ENCODE measurements at regions not wholly inside any gene's neighbourhood (a gene's known extent, or its start where the extent isn't known, plus 50 kb on each side); places are given as distances from the start of the nearest gene placed in this dataset.

DNA sequence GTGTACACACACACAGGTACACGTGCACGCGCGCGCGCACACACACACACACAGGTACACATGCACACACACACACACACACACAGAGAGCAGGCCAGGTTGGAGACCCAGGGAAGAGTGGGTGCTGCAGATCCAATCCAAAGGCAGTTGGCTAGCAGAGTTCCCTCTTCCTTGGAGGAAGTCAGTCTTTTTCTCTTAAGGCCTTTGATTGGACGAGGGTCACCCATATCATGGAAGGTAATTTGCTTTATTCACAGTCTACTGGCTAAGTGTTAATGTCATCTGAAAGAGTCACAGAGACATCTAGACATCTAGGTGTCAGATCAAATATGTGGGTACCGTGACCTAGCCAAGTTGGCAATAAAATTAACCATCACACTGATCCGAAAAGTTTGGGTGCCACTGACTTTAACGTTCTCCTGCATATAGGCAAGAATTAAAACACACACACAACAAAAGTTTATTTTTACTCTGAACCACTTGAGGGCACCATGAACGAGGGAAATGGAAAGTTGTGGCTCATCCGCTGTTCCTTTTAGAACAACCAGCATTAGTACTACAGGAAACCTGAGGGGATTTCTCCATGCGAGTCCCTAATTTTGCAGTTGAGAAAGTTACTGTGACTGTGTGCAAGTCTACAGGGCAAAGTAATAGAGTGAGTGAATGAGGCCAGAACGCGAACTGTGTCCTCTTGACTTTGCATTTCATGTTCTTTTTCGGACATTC lies 66.0 kb upstream of the STOX2 start (continued):
- TF ChIP-seq, protein P1, sequence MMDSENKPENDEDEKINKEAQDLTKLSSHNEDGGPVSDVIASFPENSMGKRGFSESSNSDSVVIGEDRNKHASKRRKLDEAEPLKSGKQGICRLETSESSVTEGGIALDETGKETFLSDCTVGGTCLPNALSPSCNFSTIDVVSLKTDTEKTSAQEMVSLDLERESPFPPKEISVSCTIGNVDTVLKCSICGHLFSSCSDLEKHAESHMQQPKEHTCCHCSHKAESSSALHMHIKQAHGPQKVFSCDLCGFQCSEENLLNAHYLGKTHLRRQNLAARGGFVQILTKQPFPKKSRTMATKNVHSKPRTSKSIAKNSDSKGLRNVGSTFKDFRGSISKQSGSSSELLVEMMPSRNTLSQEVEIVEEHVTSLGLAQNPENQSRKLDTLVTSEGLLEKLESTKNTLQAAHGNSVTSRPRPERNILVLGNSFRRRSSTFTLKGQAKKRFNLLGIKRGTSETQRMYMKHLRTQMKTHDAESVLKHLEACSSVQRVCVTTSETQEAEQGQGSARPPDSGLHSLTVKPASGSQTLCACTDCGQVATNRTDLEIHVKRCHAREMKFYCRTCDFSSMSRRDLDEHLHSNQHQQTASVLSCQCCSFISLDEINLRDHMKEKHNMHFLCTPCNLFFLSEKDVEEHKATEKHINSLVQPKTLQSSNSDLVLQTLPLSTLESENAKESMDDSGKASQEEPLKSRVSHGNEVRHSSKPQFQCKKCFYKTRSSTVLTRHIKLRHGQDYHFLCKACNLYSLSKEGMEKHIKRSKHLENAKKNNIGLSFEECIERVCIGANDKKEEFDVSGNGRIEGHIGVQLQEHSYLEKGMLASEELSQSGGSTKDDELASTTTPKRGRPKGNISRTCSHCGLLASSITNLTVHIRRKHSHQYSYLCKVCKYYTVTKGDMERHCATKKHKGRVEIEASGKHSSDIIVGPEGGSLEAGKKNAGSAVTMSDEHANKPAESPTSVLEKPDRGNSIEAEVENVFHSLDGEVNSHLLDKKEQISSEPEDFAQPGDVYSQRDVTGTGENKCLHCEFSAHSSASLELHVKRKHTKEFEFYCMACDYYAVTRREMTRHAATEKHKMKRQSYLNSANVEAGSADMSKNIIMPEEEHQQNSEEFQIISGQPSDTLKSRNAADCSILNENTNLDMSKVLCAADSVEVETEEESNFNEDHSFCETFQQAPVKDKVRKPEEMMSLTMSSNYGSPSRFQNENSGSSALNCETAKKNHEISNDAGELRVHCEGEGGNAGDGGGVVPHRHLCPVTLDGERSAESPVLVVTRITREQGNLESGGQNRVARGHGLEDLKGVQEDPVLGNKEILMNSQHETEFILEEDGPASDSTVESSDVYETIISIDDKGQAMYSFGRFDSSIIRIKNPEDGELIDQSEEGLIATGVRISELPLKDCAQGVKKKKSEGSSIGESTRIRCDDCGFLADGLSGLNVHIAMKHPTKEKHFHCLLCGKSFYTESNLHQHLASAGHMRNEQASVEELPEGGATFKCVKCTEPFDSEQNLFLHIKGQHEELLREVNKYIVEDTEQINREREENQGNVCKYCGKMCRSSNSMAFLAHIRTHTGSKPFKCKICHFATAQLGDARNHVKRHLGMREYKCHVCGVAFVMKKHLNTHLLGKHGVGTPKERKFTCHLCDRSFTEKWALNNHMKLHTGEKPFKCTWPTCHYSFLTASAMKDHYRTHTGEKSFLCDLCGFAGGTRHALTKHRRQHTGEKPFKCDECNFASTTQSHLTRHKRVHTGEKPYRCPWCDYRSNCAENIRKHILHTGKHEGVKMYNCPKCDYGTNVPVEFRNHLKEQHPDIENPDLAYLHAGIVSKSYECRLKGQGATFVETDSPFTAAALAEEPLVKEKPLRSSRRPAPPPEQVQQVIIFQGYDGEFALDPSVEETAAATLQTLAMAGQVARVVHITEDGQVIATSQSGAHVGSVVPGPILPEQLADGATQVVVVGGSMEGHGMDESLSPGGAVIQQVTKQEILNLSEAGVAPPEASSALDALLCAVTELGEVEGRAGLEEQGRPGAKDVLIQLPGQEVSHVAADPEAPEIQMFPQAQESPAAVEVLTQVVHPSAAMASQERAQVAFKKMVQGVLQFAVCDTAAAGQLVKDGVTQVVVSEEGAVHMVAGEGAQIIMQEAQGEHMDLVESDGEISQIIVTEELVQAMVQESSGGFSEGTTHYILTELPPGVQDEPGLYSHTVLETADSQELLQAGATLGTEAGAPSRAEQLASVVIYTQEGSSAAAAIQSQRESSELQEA (IDR thresholded peaks at IDR 0.05; ENCODE audit: low read depth) = no peak
- TF ChIP-seq NCOA2 (IDR thresholded peaks at IDR 0.05; ENCODE audit: partially characterized antibody in 2 of 2) (no peak), ZBTB17 (CRISPR knock-in tag; IDR thresholded peaks at IDR 0.05) (no peak), TSC22D4 (tag; IDR thresholded peaks at IDR 0.05) (no peak)
